Caco-2 (cell line): ENCODE measurements at regions not wholly inside any gene's neighbourhood (a gene's known extent, or its start where the extent isn't known, plus 50 kb on each side); places are given as distances from the start of the nearest gene placed in this dataset.

Experiments used
- BruUV-seq: library from RNA; stranded (reverse); fragments of 400-500 nt; replicated peaks from 2 replicates; lab custom pipeline; 2021; lab: Mats Ljungman, UMichigan
- CTCF ChIA-PET: fragments of 300-600 bp; sonication (Branson Sonifier 250); formaldehyde crosslinking; loops from one replicate; lab custom pipeline; 2022; ENCODE audit warnings: antibody characterized with exemption; lab: Charles Lee
- POLR2A ChIA-PET: fragments of 300-600 bp; sonication (Branson Sonifier 250); formaldehyde crosslinking; loops from one replicate; lab custom pipeline; 2022; ENCODE audit warnings: antibody characterized with exemption; lab: Charles Lee
- DNase-seq, 2 experiments: peaks; one replicate each; pipeline versions ENCODE4 v3.0.0 to v3.0.0-alpha.2; 2020 to 2022
- H3K27me3 ChIP-seq: replicated peaks from 2 replicates; pipeline ENCODE4 v1.6.0; 2011; ENCODE audit warnings: low read length; ENCODE audit not compliant: control insufficient read depth, insufficient read depth
- H3K36me3 ChIP-seq: 2 replicates; pipeline ENCODE4 v1.5.1; 2011; ENCODE audit warnings: low read length; ENCODE audit not compliant: control insufficient read depth, insufficient read depth
- H3K4me1 ChIP-seq: fragments of 250-450 bp; sonication (Bioruptor Pico); 2 replicates; pipeline ENCODE4 v1.5.1; 2020; ENCODE audit warnings: mild to moderate bottlenecking
- H3K4me3 ChIP-seq: 2 replicates; pipeline ENCODE4 v1.5.1; 2011; ENCODE audit warnings: low read depth, mild to moderate bottlenecking, control low read depth, low read length
- H3K9me3 ChIP-seq: fragments of 250-450 bp; sonication (Bioruptor Pico); 2 replicates; pipeline ENCODE4 v1.5.1; 2020; ENCODE audit warnings: mild to moderate bottlenecking, moderate library complexity
- H3K27ac Mint-ChIP-seq: one replicate; pipeline ENCODE4 v1.8.0; 2022; ENCODE audit warnings: mixed read lengths; ENCODE audit not compliant: unreplicated experiment
- H3K27me3 Mint-ChIP-seq: one replicate; pipeline ENCODE4 v1.8.0; 2022; ENCODE audit warnings: mixed read lengths; ENCODE audit not compliant: insufficient read depth, unreplicated experiment
- H3K36me3 Mint-ChIP-seq: one replicate; pipeline ENCODE4 v1.8.0; 2022; ENCODE audit warnings: mild to moderate bottlenecking, mixed read lengths; ENCODE audit not compliant: insufficient read depth, unreplicated experiment
- H3K4me1 Mint-ChIP-seq: one replicate; pipeline ENCODE4 v1.8.0; 2022; ENCODE audit warnings: low read depth, mixed read lengths; ENCODE audit not compliant: unreplicated experiment
- H3K4me3 Mint-ChIP-seq: one replicate; pipeline ENCODE4 v1.8.0; 2022; ENCODE audit warnings: mild to moderate bottlenecking, moderate library complexity, mixed read lengths; ENCODE audit not compliant: unreplicated experiment
- H3K9me3 Mint-ChIP-seq: one replicate; pipeline ENCODE4 v1.8.0; 2022; ENCODE audit warnings: mixed read lengths; ENCODE audit not compliant: unreplicated experiment
- CTCF ChIP-seq, 2 experiments: fragments of 200-600 bp in 1 of 2; IDR thresholded peaks; 1 replicate in 1 of 2; 2 replicates in 1 of 2; pipeline versions ENCODE4 v1.5.1 to v1.8.0; 2011 to 2022; ENCODE audit warnings: antibody characterized with exemption in 1 of 2, control low read depth in 1 of 2, inconsistent platforms in 1 of 2, low read depth in 1 of 2, low read length in 1 of 2, mild to moderate bottlenecking in 1 of 2, moderate library complexity in 1 of 2; ENCODE audit not compliant: insufficient read depth in 1 of 2, severe bottlenecking in 1 of 2, unreplicated experiment in 1 of 2
- intact Hi-C: fragments of 100-400 bp; cut with micrococcal nuclease; formaldehyde crosslinking; loops from one replicate; pipeline ENCODE4 v1.10.0; 2022; ENCODE audit not compliant: unreplicated experiment

GRCh38 chr2:16246281-16246850 is 306.0 kb downstream of the MYCN start:
- intact Hi-C loops, result no loop called here
- Mint-ChIP-seq H3K4me1 (peaks cover 22% of the 10 kb centered on the region), H3K36me3 (no peaks in the 10 kb centered on the region), H3K27me3 (no peaks in the 10 kb centered on the region), H3K4me3 (no peak overlapping the region), H3K27ac (no peak overlapping the region), H3K9me3 (no peaks in the 10 kb centered on the region)
- no TSS peak for BruUV-seq
- H3K36me3 ChIP-seq, result no peaks in the 10 kb centered on the region
- peaks cover 30% of the 10 kb centered on the region for H3K4me1 ChIP-seq
- H3K4me3 ChIP-seq, result no peak overlapping the region
- ChIA-PET CTCF (no interaction called here), POLR2A (no interaction called here)
- TF ChIP-seq CTCF (IDR thresholded peaks at IDR 0.05; ENCODE audit: insufficient read depth in 1 of 2, low read depth in 1 of 2, low read length in 1 of 2, severe bottlenecking in 1 of 2, unreplicated experiment in 1 of 2), result no peak
- H3K9me3 ChIP-seq, result no peaks in the 10 kb centered on the region
- H3K27me3 ChIP-seq, result no peaks in the 10 kb centered on the region
- no peak for DNase-seq

DNA sequence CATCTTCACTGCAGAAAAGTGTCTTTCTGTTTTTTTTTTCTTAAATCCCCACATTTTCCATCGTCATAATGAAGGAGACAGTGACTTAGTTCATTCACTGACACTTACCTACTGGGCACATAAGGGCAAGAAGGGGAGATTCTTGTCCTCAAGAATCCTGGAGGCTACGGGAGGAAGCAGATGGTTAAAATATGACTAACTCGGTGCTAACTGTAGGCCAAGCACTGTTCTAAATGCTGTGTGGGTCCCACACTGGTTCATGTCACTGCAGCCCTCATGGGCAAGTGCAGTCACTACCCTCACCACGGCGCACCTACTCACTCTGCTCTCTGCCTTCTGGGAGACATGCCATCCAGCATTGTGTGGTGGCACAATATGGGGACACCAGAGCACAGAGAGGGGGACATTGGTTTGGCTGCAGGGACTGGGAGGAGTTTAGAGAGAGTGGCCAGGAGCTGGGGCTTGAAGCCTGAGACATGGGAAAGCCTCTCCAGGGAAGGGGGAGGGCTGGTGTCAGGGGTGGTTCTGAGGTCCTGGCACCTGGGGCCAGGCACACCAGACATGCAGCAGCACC is 305.2 kb downstream of the MYCN start:
- Histone ChIP-seq H3K9me3 (no peaks in the 10 kb centered on the region), H3K36me3 (no peaks in the 10 kb centered on the region), H3K4me3 (no peak overlapping the region), H3K27me3 (no peaks in the 10 kb centered on the region), H3K4me1 (peaks cover 36% of the 10 kb centered on the region)
- H3K9me3 Mint-ChIP-seq, result no peaks in the 10 kb centered on the region
- DNase-seq, result no peak
- intact Hi-C loops, result no loop called here
- ChIA-PET POLR2A (no interaction called here), CTCF (no interaction called here)
- H3K4me1 Mint-ChIP-seq, result peaks cover 22% of the 10 kb centered on the region
- no peaks in the 10 kb centered on the region for H3K27me3 Mint-ChIP-seq
- no TSS peak for BruUV-seq
- TF ChIP-seq CTCF (IDR thresholded peaks at IDR 0.05; ENCODE audit: insufficient read depth in 1 of 2, low read depth in 1 of 2, low read length in 1 of 2, severe bottlenecking in 1 of 2, unreplicated experiment in 1 of 2), result no peak
- no peak overlapping the region for H3K4me3 Mint-ChIP-seq
- H3K36me3 Mint-ChIP-seq, result no peaks in the 10 kb centered on the region
- no peak overlapping the region for H3K27ac Mint-ChIP-seq

GRCh38 chr2:16244966-16245320 is 304.6 kb downstream of the MYCN start:
- POLR2A ChIA-PET, result no interaction called here

More at GRCh38 chr2:16244966-16245320, 304.6 kb downstream of the MYCN start:
- no peak overlapping the region for H3K4me3 Mint-ChIP-seq
- Histone ChIP-seq H3K36me3 (no peaks in the 10 kb centered on the region), H3K27me3 (no peaks in the 10 kb centered on the region), H3K9me3 (no peaks in the 10 kb centered on the region), H3K4me3 (no peak overlapping the region), H3K4me1 (peaks cover 42% of the 10 kb centered on the region)
- no peaks in the 10 kb centered on the region for H3K9me3 Mint-ChIP-seq
- CTCF ChIA-PET, result no interaction called here
- peaks cover 27% of the 10 kb centered on the region for H3K4me1 Mint-ChIP-seq
- no peak for TF ChIP-seq CTCF (IDR thresholded peaks at IDR 0.05; ENCODE audit: insufficient read depth in 1 of 2, low read depth in 1 of 2, low read length in 1 of 2, severe bottlenecking in 1 of 2, unreplicated experiment in 1 of 2)
- no peaks in the 10 kb centered on the region for H3K36me3 Mint-ChIP-seq
- no TSS peak for BruUV-seq
- H3K27me3 Mint-ChIP-seq, result no peaks in the 10 kb centered on the region
- DNase-seq, result no peak
- no peak overlapping the region for H3K27ac Mint-ChIP-seq
- intact Hi-C loops, result loop anchor here (5.0 kb wide), 1 partner anchor 147 kb away; no protein-coding TSS in a partner anchor
